SKM-1 (cell line): ENCODE measurements at regions not wholly inside any gene's neighbourhood (a gene's known extent, or its start where the extent isn't known, plus 50 kb on each side); places are given as distances from the start of the nearest gene placed in this dataset.
"Not testable (repeated sequence)": the region's sequence is repeated elsewhere in the genome, so short reads cannot be mapped to it uniquely, and the experiment has no call there.

ENCODE experiments used
- DNase-seq: peaks from one replicate; lab custom pipeline; 2025; ENCODE audit not compliant: unreplicated experiment; lab: John Stamatoyannopoulos, UW

DNA sequence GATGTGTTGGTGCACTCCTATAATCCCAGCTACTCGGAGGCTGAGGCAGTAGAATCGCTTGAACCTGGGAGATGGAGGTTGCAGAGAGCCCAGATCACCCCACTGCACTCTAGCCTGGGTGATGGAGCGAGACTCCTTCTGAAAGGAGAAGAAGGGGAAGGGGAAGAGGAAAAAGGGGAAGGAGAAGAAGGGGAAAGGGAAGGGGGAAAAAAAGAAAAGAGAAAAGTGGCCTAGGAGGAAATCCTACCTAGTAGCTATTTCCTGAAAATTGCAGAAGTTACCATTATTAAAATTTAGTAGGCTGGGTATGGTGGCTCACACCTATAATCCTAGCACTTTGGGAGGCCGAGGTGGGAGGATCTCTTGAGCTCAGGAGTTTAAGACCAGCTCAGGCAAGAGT, 67.4 kb downstream of the ARRDC3 start:
- no peak for DNase-seq

DNA sequence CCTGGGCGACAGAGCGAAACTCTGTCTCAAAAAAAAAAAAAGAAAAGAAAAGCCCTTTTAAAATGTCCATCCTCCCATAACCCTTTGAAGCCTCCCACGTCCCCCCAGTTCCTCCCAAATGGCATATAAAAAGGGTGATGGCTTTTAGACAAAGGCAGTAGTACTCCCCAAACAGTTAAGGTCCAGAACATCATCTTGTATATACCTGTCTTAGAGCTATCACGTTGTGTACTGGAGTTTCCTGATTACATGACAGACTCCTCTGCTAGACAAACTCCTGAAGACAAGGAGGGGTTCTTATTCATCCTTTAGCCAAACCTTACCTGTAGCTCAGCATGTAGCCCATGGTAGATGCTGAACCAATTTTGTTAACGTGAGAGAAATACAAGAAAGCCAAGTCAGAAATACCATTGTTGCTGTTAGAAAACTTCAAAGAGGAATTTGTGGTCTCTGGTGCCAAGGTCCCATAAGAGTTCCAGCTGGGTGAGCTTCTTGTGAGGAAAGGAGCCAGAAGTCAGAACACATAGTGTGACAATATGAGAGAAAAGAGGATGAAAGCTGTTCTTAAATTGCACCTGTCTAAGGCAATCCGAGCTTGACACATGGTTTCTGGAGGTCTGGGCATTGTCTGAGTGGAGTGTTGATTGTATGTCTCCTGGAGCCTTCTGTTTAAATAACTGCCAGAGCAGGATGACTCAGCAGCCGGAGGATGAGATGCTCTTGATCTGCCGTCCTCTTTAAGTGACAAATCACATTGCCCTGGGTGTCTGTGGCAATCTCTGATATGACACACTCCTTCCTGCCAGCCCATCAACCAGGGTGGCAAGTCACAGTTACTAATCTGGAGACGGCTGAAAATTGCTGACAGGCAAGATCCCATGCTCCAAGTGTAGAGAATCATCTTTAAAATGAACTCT, 69.1 kb downstream of the ARRDC3 start:
- DNase-seq, result peak; percentile 78

DNA sequence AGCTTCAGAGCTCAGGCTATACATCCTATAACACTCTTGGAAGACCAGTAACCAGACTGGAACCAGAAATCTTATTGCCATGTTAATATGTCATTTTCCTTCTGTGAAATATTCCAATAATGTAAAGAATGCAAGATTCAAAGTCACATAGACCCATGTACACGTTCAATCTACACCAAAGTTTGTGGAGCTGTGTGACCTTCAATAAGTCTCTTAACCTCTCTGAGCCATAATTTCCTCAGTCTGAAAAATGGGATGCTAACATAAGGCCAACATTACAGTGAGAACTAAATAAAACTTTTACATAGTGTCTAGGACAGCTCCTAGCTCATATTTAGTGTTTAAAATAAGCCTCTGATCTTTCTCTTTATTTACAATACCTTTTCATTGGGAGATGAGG, 70.4 kb downstream of the ARRDC3 start:
- DNase-seq, result no peak

DNA sequence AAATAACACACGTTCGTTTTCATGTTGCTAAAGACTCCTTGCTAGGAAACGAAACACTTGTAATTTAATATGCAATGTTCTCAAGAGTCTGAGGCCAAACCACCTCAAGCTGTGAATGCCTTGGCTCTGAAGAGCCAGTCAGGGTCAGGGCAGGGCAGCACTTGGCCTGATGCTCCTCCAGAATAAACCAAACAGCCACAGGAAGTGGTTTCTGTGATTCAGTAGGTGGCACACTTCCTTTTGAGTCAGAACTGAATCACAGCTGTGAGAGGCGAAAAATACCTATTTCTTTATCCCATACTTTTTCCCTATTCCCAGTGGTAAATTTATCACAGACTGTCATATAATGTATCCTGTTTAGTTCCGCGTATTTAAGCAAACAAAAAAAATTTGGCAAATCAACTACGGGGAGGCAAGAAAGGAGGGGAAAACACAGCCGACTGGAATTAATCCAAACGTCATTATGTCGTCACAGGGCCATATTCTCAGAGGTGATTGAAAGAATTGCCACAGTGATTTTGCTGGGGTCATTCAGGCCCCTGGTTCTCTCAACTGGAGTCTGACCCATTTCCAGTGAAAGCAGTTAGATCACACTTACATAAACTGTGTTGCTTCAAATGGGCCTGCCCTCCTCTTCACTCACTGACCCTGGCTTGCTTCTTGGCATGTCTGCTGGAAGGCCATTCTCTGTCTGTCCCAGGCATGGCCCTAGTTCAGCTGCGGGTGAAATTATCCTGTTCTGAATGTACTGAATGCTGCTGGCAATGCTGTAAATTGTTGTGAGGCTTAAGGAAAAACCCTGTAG, 71.2 kb downstream of the ARRDC3 start:
- peak; percentile 53 for DNase-seq

DNA sequence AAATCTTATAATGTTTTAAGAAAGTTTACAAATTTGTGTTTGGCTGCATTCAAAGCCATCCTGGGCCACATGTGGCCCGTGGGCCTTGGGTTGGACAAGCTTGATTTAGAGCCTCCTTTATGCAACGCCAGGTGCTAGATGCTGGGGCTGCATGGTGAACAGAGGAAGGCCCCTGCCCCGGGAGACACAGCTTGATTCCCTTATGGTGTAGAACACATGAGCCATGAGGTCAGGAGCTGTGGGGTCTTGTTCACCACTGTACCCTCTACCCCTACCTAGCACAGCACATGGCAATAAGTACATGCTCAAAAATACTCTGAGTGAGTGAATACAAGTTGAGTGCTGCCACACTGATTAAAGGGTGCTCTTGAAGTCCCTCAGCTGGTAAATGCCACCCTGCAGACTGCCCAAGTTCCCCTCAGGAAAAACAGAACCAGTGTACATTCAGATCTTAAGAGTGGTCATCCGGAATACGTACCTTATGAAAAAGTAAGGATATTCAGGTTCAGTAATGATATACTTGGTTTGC, 71.9 kb downstream of the ARRDC3 start:
- no peak for DNase-seq

DNA sequence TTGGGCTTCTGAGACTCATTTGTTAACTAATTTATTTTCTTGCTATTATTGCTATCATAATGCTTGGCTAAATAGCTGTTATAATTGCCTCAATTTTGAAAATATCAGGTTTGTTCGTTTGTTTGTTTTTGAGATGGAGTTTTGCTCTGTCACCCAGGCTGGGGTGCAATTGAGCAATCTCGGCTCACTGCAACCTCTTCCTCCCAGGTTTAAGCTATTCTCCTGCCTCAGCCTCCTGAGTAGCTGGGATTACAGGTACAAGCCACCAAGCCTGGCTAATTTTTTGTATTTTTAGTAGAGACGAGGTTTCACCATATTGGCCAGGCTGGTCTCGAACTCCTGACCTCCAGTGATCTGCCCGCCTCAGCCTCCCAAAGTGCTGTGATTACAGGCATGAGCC, 75.0 kb downstream of the ARRDC3 start:
- not testable (repeated sequence) for DNase-seq

DNA sequence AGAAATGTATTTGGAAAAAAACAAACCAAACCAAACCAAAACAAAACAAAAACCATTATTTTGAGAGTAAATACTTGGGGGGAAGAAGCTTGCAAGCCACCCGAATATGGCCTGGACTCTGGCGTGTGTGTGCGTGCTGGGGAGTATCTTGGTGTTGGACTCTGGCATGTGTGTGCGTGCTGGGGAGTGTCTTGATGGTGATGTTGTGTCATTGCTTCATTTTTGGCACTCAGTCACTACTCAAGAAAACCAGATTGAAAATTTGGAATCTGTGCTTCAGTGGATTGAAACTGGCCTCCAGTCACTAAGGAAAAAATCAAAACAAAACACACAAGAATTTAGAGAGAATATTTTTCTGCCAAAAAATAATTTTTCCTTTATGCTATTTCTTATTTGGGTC, 76.1 kb downstream of the ARRDC3 start:
- DNase-seq, result no peak

DNA sequence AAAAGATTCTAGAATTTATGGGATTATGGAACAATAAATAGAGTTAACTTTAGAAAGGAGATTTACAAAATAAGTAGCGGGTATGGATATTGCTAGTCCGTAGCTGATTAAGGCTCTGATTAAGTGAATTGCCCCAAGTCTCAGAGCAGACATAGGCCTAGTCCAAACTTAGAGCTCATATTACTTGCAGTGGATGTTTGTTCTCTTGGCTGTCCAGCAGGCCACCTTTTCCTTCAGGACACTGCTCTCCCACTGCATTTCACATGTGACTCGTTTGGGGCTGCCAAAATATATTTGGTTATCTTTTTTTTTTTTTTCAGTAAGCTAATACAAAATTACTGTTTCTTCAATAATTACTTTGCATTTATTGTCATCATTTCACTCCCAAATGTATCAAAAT, 76.6 kb downstream of the ARRDC3 start:
- DNase-seq, result no peak

DNA sequence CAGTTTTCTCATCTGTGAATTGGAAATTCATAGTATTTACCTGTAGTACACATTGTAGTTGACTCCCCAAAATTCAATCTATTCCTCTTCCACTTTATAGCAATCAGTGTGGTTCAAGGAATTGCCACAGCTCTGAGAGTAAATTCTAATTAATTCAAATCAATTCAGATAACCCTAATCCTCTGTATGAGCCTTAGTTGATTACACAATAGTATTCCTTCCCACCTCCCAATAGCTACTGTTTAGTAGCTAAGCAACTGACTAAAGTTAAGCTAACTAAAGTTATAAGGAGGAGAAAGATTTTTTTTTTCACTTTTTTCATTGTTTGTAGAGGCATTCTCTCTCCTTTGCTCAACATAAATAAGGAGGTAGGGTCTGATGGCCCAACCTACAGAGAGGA, 77.5 kb downstream of the ARRDC3 start:
- DNase-seq, result no peak

DNA sequence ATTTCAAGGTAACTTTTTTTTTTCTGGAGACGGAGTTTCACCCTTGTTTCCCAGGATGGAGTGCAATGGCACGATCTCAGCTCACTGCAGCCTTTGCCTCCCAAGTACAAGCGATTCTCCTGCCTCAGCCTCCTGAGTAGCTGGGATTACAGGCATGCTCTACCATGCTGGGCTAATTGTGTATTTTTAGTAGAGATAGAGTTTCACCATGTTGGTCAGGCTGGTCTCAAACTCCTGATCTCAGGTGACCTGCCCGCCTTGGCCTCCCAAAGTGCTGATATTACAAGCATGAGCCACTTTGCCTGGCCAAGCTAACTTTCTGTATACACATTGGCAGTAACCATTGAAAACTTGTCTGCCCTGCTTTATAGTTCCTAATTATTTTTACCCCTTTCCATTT, 79.1 kb downstream of the ARRDC3 start:
- DNase-seq, result not testable (repeated sequence)

DNA sequence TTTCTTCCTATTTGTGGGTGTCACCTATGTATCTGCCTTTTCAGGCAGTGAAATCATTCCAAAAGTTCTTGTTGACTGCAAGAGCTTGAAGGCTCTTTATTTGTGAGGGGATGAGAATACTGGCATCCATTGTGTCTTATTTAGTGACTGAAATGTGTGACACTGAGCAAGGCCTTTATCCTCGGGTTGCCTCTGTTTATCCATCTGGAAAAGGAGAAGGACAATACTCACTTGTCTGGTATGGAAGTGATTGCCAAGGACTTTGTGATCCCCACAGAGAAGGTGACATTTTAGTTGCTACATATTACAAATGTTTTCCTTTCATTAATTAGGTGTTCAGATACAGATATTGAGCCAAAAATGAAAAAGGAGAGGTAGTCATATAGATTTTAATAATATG, 80.2 kb downstream of the ARRDC3 start:
- no peak for DNase-seq

DNA sequence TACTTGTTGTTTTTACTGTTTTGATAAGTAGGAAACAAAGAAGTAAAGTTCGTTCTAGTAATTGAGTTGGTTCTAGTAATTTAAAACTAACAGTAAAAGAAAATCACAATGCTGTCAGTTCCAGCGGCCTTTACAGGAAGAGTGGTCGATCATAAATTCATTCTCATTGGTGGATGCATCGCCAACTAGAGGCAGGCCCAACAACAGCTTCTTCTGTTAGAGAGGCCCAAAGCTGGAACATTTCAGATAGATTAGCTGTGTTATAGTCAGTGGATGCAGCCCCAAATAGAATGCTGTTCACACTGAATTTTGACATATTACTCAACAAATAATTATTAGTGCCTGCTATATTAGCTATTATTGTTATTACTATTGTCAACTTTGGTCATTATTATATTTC, 80.8 kb downstream of the ARRDC3 start:
- DNase-seq, result no peak

DNA sequence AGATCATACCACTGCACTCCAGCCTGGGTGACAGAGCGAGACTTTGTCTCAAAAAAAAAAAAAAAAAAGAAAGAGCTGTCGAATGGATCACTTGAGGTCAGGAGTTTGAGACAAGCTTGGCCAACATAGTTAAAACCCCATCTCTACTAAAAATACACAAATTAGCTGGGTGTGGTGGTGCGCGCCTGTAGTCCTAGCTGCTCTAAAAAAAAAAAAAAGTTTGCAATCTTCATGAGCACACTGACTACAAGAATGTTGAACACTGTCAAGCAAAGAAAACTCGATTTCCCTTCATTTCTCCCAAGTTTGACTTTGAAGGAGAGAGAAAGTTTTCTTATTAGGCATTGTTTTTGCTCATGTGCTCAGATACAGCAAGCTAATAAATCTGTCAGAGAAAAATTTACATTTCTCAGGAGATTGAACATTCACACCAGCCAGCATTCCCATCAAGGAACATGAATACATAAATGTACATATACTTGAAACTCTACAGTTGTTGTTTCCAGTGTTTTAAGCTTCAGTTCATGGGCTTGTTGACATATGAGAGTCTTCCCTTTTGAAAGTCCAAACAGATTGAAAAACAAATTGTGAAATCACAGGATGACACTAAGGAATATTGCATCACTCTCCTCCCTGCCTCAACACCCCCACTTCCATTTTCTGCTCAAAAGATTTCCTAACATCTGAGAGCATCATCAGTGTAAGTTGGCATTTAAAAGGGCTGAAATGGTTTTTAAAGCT, 81.8 kb downstream of the ARRDC3 start:
- DNase-seq, result no peak

DNA sequence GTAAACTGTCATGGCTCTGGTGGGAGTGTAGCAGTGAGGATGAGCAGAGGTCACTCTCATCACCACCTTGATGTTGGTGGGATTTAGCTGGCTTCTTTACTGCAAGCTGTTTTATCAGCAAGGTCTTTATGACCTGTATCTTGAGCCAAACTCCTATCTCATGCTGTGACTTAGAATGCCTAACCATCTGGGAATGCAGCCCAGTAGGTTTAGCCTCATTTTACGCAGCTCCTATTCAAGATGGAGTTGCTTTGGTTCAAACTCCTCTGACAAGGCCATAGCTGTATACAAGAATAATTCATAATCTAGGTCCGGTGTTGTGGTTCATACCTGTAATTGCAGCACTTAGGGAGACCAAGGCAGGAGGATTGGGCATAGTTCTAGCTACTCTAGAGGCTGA, 85.1 kb downstream of the ARRDC3 start:
- DNase-seq, result no peak

DNA sequence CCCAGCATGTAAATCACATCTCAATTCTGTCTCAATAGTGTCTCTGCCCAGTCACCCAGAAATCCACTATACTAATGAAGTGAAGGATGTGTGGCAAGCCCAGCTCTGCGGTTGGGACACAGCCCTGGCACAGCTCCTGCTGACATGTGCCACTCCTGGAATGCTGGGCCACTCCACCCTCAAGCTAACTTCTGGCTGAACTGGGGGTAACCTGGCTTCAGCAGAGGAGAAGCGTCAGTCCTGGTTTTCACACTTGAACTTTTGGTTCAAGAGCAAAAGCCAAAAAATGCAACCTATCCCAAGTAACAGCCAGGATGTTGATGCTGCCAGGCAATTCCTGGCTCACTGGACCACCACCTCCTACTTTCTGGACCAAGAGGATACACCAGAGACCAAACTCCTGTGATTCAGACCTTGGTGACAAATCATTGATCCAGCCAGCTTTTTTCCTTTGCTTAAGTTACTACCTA, 86.4 kb downstream of the ARRDC3 start:
- no peak for DNase-seq

DNA sequence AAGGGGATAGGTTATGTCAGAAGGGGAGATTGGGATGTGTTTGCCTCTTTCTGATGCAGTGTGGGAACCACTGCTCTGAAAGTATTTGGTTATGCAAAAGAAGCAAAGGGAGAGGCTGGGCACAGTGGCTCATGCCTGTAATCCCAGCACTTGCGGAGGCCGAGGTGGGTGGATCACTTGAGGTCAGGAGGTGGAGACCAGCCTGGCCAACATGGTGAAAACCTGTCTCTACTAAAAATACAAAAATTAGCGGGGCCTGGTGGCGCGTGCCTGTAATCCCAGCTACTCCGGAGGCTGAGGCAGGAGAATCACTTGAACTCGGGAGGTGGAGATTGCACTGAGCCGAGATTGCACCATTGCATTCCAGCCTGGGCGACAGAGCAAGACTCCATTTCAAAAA, 87.0 kb downstream of the ARRDC3 start:
- not testable (repeated sequence) for DNase-seq

DNA sequence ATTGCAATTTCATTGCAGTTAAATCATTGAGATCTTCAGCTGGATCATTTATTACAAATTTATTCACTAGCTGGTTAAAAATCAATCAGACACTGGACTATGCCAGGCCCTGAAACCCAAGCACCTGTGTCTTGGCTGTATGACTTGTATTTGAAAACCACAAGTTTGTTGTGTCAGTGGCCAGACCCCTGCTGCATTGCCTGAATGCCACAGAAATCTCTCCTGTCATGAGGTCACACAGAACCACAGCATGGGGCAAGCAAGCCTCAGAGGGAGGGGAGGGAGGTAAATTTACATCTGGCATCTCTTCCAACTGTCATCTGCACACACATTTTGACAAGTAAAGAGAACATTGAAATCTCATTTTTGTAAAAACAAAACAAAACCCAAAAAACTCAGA, 90.0 kb downstream of the ARRDC3 start:
- DNase-seq, result no peak

DNA sequence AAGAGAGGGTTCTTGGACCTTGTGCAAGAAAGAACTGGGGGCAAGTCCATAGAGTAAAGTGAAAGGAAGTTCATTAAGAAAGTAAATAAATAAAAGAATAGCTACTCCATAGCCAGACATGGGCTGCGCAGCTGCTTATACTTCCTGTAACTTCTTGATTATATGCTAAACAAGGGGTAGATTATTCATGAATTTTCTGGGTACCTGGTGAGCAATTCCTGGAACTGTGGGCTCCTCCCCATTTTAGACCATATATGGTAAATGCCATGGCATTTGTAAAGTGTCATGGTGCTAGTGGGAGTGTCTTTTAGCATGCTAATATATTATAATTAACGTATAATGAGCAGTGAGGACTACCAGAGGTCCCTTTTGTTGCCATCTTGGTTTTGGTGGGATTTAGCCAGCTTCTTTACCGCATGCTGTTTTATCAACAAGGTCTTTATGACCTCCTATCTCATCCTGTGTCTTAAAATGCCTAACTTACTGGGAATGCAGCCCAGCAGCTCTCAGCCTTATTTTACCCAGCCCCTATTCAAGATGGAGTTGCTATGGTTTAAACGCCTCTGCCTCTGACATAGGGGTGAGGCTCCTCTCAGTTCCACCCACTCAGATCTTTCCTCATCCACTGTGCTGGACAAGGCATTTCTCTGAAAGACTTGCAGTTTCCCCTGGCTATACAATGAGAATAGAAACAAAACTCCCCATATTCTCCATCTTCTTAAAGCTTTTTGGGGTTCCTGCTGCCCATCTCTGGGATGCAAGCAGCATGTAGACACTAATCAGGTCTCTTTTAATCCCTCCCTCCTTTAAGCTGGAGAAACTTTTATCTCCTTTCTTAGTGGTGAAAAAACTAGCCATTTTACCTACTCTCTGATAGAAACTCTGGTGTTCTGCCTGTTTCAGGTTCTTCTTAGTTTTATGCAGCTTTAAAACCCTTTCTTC, 91.2 kb downstream of the ARRDC3 start:
- no peak for DNase-seq

DNA sequence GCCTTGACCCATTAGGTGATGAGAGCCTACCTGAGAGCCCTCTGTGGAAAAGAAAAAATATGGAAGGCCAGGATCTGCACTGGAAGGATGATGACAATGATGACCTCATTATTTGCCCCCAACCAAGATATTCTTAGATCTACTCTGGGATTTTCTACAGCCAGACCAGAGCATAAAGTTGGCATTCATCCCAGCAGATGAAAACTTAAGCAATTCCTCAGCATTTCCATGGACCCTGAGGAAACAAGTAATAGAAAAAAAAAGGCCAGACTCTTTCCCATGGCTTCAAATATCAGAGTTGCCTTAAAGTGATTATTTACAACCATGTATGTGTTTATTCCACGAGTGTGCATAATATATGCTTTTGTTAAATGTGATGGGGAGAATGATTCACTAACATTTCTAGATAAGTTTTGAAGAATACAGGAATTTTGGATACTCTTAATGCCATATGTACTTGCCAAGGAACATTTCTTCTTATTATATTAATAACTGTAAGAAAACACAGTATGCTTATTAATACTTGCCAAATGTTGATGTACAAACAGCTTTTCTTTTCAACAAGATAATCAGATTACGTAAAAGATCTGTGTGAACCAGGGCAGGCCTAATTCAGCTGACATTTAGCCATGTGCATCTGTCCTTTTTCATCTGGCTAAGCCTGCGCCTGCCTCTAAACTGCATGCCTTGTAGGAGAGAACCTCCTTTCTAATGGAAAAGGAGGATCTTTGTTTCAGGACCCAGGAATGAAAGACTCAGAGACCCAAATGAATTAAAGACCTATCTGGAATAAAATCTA, 94.8 kb downstream of the ARRDC3 start:
- no peak for DNase-seq
